WERI-Rb-1 (cell line): ENCODE measurements at regions not wholly inside any gene's neighbourhood (a gene's known extent, or its start where the extent isn't known, plus 50 kb on each side); places are given as distances from the start of the nearest gene placed in this dataset.
A peak's percentile ranks its signal among the peaks of the same experiment; 100 is the strongest.

ENCODE experiments used
- DNase-seq: peaks from one replicate; pipeline ENCODE4 v3.0.0-alpha.2; 2020
- H3K27ac ChIP-seq: fragments of 250-450 bp; sonication (Bioruptor Pico); 2 replicates; pipeline ENCODE4 v1.5.1; 2020; ENCODE audit warnings: mild to moderate bottlenecking, moderate library complexity
- H3K27me3 ChIP-seq: fragments of 250-450 bp; sonication (Bioruptor Pico); 2 replicates; pipeline ENCODE4 v1.5.1; 2021; ENCODE audit warnings: mild to moderate bottlenecking, low read depth, moderate library complexity; ENCODE audit not compliant: insufficient read depth, severe bottlenecking
- H3K36me3 ChIP-seq: fragments of 250-450 bp; sonication (Bioruptor Pico); 2 replicates; pipeline ENCODE4 v1.5.1; 2020; ENCODE audit warnings: mild to moderate bottlenecking, moderate library complexity
- H3K4me3 ChIP-seq: 2 replicates; pipeline ENCODE4 v1.5.1; 2011; ENCODE audit warnings: low read depth, mild to moderate bottlenecking, control low read depth, low read length
- H3K9me3 ChIP-seq: fragments of 250-450 bp; sonication (Bioruptor Pico); 2 replicates; pipeline ENCODE4 v1.5.1; 2021; ENCODE audit warnings: mild to moderate bottlenecking, moderate library complexity; ENCODE audit not compliant: severe bottlenecking
- CTCF ChIP-seq: IDR thresholded peaks from 2 replicates; pipeline ENCODE4 v1.5.1; 2011; ENCODE audit warnings: low read depth, mild to moderate bottlenecking, control low read depth, inconsistent platforms, low read length

DNA sequence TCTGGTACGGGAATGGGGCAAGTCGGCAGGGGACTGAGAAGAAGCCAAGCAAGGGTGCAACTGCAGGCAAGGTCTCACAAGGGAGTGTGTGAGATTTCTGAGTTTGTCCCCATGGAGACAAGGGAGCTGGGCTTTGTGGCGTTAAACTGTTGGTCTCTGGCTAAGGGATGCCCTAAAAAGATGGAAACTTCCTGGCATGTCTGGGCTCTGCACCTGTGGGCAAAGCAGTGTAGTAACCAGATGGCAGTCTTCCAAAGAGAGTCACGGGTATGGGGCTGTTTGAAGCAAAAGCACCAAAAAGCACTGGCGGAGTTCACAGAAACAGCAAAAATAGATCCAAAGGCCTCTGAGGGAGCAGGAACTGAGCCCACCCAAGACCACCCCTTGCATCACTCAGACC, 104.8 kb upstream of the SLC44A3 start:
- Histone ChIP-seq H3K4me3 (no peak overlapping the region), H3K27me3 (no peaks in the 10 kb centered on the region), H3K36me3 (no peaks in the 10 kb centered on the region), H3K9me3 (no peaks in the 10 kb centered on the region), H3K27ac (no peak overlapping the region)
- no peak for DNase-seq
- TF ChIP-seq CTCF = no peak

GRCh38 chr1:94714552-94714951, 105.6 kb upstream of the SLC44A3 start:
- no peaks in the 10 kb centered on the region for H3K27me3 ChIP-seq
- no peaks in the 10 kb centered on the region for H3K36me3 ChIP-seq
- H3K27ac ChIP-seq = no peak overlapping the region
- no peaks in the 10 kb centered on the region for H3K9me3 ChIP-seq
- TF ChIP-seq CTCF = no peak
- DNase-seq = no peak
- H3K4me3 ChIP-seq = no peak overlapping the region

DNA sequence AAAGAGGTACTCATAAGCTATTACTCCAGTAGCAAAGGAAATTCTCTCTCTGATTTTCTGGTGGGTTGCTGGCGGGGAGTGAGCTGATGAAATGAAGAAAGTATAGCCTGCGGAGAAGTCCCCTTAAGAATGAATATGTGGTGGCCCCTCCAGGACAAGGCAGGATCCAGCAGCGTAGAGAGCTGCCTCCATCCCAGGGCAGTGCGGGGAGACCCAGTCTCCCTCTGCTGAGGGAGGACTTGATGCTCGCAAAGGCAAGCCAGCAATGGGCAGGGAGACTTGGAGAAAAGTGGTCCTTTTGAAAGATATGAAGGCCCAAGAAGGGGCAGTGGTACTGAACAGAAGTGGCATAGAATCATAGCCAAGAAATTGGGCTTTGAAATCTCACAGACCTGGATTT, 106.0 kb upstream of the SLC44A3 start:
- no peaks in the 10 kb centered on the region for H3K27me3 ChIP-seq
- DNase-seq = no peak

DNA sequence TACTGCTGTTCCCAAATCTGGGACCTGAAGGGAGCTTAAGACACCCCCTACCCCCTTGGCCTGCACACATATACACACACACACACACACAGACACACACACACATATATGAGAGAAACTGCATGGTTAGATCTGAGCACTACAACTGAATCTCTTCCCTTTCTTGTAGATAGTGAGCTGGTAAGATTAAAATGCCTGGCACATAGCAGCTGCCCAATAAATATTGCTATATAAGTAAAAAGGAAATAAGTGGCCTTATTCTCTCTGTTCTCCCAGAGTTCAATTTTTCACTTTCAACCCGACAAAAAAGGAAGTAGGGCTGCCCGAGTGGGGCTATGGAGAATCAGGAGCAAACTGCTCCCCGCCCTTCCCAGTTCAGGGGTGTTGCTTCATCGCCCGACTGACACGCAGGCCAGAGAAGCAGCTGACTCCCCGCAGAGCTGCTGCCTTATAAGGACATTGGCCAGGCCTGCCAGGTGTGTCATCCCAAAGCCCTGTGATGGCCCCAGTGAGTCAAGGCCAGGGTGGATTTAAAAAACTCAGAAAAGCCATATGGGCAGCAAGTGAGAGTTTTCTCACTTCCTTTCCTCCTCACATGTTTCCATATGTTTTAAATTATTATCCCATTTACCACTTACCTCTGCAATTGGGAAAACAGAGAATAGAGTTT, 106.5 kb upstream of the SLC44A3 start:
- H3K4me3 ChIP-seq = no peak overlapping the region
- no peaks in the 10 kb centered on the region for H3K9me3 ChIP-seq
- TF ChIP-seq CTCF = no peak
- no peak overlapping the region for H3K27ac ChIP-seq
- no peaks in the 10 kb centered on the region for H3K36me3 ChIP-seq
- peak; percentile 75 for DNase-seq
- H3K27me3 ChIP-seq = no peaks in the 10 kb centered on the region

More for the DNA sequence above, 106.0 kb upstream of the SLC44A3 start:
- no peaks in the 10 kb centered on the region for H3K9me3 ChIP-seq
- H3K36me3 ChIP-seq = no peaks in the 10 kb centered on the region
- H3K27ac ChIP-seq = no peak overlapping the region
- H3K4me3 ChIP-seq = no peak overlapping the region
- TF ChIP-seq CTCF = no peak

GRCh38 chr1:94709891-94710581, 110.1 kb upstream of the SLC44A3 start:
- H3K4me3 ChIP-seq = no peak overlapping the region
- DNase-seq = no peak
- H3K36me3 ChIP-seq = no peaks in the 10 kb centered on the region
- H3K27me3 ChIP-seq = no peaks in the 10 kb centered on the region
- no peaks in the 10 kb centered on the region for H3K9me3 ChIP-seq
- no peak for TF ChIP-seq CTCF
- no peak overlapping the region for H3K27ac ChIP-seq
